ENCODE measurements at regions not wholly inside any gene's neighbourhood (a gene's known extent, or its start where the extent isn't known, plus 50 kb on each side); places are given as distances from the start of the nearest gene placed in this dataset.

DNA sequence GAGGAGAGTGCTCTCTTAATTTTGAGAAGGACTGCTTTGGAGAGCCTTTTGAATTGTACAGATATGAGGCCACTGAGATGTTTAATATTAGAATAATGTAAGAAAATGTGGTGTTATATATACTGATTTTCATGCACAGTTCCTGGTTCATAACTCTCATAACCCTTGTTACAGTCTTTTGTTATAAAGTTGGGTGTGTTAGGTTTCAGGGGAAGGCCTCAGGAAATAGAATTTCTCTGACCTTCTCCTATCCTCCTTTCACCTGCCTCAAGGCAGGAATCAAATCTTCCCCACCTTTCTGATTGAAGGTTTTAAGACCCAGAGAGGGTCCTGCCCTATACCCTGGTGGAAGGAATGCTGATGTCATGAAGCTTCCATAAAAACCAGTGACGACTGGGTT is 245.9 kb downstream of the NSUN3 start:
- Histone ChIP-seq H3K9me3 (ENCODE audit: insufficient read depth, low read length) (no peaks in the 10 kb centered on the region), H3K9ac (ENCODE audit: low read length) (no peak overlapping the region), H3K4me2 (ENCODE audit: low read depth, low read length, poor library complexity, severe bottlenecking) (no peak overlapping the region), H3K9me2 (replicated peaks; ENCODE audit: insufficient read depth, low read length) (no peaks in the 10 kb centered on the region), H3K4me3 (ENCODE audit: insufficient read depth, low read length, poor library complexity, severe bottlenecking) (no peak overlapping the region), H4K20me1 (ENCODE audit: low read depth, low read length) (no peaks in the 10 kb centered on the region), H2AFZ (ENCODE audit: low read depth, low read length, severe bottlenecking) (no peak overlapping the region), H3K79me2 (ENCODE audit: insufficient read depth, low read length) (no peaks in the 10 kb centered on the region), H3K27ac (ENCODE audit: low read depth, low read length) (no peak overlapping the region), H3F3A (ENCODE audit: insufficient read depth) (no peaks in the 10 kb centered on the region), H3K27me3 (ENCODE audit: low read length) (no peaks in the 10 kb centered on the region), H3K36me3 (ENCODE audit: low read length) (no peaks in the 10 kb centered on the region)
- TF ChIP-seq EZH2phosphoT487 (conservative IDR thresholded peaks at IDR 0.05; ENCODE audit: low read length), result no peak
- TF ChIP-seq, protein P1, sequence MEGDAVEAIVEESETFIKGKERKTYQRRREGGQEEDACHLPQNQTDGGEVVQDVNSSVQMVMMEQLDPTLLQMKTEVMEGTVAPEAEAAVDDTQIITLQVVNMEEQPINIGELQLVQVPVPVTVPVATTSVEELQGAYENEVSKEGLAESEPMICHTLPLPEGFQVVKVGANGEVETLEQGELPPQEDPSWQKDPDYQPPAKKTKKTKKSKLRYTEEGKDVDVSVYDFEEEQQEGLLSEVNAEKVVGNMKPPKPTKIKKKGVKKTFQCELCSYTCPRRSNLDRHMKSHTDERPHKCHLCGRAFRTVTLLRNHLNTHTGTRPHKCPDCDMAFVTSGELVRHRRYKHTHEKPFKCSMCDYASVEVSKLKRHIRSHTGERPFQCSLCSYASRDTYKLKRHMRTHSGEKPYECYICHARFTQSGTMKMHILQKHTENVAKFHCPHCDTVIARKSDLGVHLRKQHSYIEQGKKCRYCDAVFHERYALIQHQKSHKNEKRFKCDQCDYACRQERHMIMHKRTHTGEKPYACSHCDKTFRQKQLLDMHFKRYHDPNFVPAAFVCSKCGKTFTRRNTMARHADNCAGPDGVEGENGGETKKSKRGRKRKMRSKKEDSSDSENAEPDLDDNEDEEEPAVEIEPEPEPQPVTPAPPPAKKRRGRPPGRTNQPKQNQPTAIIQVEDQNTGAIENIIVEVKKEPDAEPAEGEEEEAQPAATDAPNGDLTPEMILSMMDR (IDR thresholded peaks at IDR 0.05; ENCODE audit: insufficient read depth, low read length, poor library complexity, severe bottlenecking), result no peak

DNA sequence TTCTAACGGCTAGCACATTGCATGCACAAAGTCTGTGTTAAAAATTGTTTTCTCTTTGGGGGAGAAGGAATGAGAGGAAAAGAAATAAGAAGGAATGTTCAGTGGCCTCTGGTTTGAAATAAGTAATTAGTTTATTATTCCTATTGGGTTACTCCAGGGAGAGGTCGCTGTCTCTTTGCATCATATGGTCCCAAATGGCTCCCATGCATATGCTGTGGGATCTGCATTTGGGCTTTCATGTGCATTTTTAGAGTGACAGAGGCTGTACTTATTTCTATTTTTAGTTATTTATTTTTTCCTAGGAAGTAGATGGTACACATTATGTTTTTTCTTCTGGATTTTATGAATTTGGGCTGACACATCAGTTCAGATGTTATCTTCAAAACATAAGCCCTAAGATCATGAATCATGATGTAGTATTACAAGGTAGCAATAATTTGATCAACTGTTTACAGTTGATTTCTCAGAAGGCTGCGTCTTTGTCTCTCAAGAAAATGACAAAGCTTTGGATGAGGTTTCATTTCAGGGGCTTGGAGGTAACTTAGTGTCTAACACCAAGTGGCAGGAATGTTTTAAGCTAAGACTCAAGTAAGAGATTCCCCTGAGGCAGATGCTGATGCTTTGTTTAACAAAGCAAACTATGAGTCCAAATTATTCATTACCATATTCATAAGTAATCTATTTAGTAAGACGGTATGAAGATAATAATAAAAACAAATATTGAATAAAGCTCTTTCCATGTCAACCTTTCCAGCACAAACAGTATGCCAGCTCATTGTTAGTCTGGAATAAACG is 247.7 kb downstream of the NSUN3 start:
- Histone ChIP-seq H3K27me3 (ENCODE audit: low read length) (no peaks in the 10 kb centered on the region), H4K20me1 (ENCODE audit: low read depth, low read length) (no peaks in the 10 kb centered on the region), H3F3A (ENCODE audit: insufficient read depth) (no peaks in the 10 kb centered on the region), H3K9me3 (ENCODE audit: insufficient read depth, low read length) (no peaks in the 10 kb centered on the region), H3K9ac (ENCODE audit: low read length) (no peak overlapping the region), H3K9me2 (replicated peaks; ENCODE audit: insufficient read depth, low read length) (no peaks in the 10 kb centered on the region), H2AFZ (ENCODE audit: low read depth, low read length, severe bottlenecking) (no peak overlapping the region), H3K4me2 (ENCODE audit: low read depth, low read length, poor library complexity, severe bottlenecking) (no peak overlapping the region), H3K4me3 (ENCODE audit: insufficient read depth, low read length, poor library complexity, severe bottlenecking) (no peak overlapping the region), H3K27ac (ENCODE audit: low read depth, low read length) (no peak overlapping the region), H3K36me3 (ENCODE audit: low read length) (no peaks in the 10 kb centered on the region), H3K79me2 (ENCODE audit: insufficient read depth, low read length) (no peaks in the 10 kb centered on the region)
- TF ChIP-seq, protein P1 (IDR thresholded peaks at IDR 0.05; ENCODE audit: insufficient read depth, low read length, poor library complexity, severe bottlenecking), result no peak

DNA sequence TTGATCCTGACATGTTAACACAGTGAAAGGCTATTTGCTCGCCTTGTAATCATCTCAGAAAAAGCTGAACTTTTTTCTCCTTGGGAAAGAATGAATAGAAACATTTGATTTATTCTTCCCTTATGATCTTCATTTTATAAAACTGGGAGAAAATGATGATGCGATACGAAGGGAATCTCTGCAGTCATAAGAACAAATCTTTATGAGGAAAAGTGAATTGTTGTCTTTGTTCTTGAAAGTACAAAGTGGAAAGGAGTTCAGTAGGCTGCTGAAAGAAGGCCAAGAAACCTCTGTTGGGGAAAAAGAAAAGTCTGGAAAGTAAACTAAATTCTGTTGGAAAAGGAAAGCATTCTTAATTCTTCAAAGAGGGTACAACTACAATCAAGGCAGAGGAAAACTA is 248.8 kb downstream of the NSUN3 start:
- TF ChIP-seq EZH2phosphoT487 (conservative IDR thresholded peaks at IDR 0.05; ENCODE audit: low read length), result no peak
- TF ChIP-seq, protein P1 (IDR thresholded peaks at IDR 0.05; ENCODE audit: insufficient read depth, low read length, poor library complexity, severe bottlenecking), result no peak
- H3F3A ChIP-seq (ENCODE audit: insufficient read depth), result no peaks in the 10 kb centered on the region

More for the DNA sequence above, 248.8 kb downstream of the NSUN3 start:
- H2AFZ ChIP-seq (ENCODE audit: low read depth, low read length, severe bottlenecking), result no peak overlapping the region
- no peak overlapping the region for H3K27ac ChIP-seq (ENCODE audit: low read depth, low read length)
- no peaks in the 10 kb centered on the region for H3K9me2 ChIP-seq (replicated peaks; ENCODE audit: insufficient read depth, low read length)
- no peak overlapping the region for H3K4me2 ChIP-seq (ENCODE audit: low read depth, low read length, poor library complexity, severe bottlenecking)
- no peak overlapping the region for H3K4me3 ChIP-seq (ENCODE audit: insufficient read depth, low read length, poor library complexity, severe bottlenecking)
- H4K20me1 ChIP-seq (ENCODE audit: low read depth, low read length), result no peaks in the 10 kb centered on the region
- H3K79me2 ChIP-seq (ENCODE audit: insufficient read depth, low read length), result no peaks in the 10 kb centered on the region
- no peaks in the 10 kb centered on the region for H3K9me3 ChIP-seq (ENCODE audit: insufficient read depth, low read length)
- H3K27me3 ChIP-seq (ENCODE audit: low read length), result no peaks in the 10 kb centered on the region
- H3K36me3 ChIP-seq (ENCODE audit: low read length), result no peaks in the 10 kb centered on the region
- no peak overlapping the region for H3K9ac ChIP-seq (ENCODE audit: low read length)
